ENCODE measurements at regions not wholly inside any gene's neighbourhood (a gene's known extent, or its start where the extent isn't known, plus 50 kb on each side); places are given as distances from the start of the nearest gene placed in this dataset.

DNA sequence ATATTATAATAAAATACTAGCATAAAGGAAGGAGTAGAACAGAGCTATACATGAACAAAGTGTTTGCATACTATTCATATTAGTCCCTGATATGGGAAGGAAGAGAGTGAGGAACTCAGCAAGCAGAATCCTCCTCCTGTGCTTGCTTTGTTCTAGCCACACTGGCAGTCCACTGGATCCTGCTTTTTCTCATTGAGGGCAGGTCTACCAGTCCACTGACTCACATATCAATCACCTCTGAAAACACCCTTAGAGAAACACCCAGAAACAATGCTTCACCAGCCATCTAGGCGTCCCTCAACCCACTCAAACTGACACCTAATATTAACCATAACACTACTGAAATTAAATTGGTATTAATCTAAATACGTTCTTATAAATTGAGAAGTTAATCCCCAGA is 1861.7 kb upstream of the SEL1L start:
- TF ChIP-seq CTCF (IDR thresholded peaks at IDR 0.05): no peak
- no peak for TF ChIP-seq POLR2A (IDR thresholded peaks at IDR 0.05)
